Pulmonary artery endothelial cell (primary cell): ENCODE measurements at regions not wholly inside any gene's neighbourhood (a gene's known extent, or its start where the extent isn't known, plus 50 kb on each side); places are given as distances from the start of the nearest gene placed in this dataset.
"Not testable (repeated sequence)": the region's sequence is repeated elsewhere in the genome, so short reads cannot be mapped to it uniquely, and the experiment has no call there.

Experiments used
- DNase-seq: peaks from one replicate; pipeline ENCODE4 v3.0.0-alpha.2; 2011; ENCODE audit warnings: low read depth, low spot score

DNA sequence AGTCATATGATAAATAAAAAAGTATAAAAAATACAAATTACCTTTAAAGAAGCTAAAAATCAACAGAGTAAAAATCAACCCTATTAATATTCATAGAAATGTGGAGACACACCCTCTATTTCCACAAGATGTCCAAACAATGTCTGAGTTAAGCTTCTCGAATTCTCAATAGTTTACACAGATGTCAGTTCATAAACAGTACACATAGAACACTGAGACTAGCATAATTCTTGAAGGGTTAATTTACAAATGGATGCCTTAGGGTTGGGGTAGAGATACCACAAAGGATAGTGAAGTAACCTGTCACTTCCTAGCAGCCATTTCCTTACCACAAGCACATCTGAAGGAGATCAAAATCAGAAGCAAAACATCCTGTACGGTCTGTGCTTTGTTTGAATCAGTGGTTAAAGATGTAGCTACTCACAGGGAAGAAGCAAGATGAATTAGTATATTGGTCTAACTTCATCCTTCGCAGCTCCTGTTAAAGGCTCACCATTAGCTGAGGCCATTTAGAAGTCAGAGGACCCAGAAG is 2393.9 kb downstream of the ARAP2 start:
- DNase-seq, result no peak

DNA sequence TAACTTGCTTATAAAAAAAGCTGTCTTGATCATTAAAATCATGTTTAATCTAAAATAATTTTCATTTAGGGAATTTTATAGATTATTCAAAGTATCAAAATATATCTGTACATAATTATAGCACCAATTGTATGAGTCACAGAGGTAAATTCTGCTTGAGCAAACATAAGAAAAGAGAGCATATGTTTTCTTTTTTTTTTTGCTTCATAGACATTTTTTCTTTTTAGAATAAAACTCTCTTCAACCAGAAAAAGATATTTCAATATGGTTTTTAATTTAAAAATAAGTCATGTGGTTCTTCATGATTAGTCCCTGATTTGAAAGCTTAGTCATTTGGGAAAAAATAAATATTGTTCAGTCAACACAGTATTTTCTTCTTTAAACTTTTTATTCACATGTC is 2390.6 kb downstream of the ARAP2 start:
- DNase-seq, result not testable (repeated sequence)

DNA sequence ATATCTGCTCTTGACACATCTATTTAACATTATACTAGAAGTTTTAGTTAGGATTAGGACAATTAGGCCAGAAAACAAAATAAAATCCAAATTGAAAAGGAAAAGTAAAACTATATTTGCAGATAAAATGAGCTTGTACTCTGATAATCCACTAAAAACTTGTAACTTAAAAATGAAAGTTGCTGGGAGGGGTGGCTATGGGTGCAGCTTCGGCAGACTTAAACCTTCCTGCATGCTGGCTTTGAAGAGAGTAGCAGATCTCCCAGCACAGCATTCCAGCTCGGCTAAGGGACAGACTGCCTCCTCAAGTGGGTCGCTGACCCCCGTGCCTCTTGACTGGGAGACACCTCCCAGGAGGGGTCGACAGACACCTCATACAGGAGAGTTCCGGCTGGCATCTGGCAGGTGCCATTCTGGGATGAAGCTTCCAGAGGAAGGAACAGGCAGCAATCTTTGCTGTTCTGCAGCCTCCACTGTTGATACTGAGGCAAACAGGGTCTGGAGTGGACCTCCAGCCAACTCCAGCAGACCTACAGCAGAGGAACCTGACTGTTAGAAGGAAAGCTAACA is 2379.9 kb downstream of the ARAP2 start:
- no peak for DNase-seq

DNA sequence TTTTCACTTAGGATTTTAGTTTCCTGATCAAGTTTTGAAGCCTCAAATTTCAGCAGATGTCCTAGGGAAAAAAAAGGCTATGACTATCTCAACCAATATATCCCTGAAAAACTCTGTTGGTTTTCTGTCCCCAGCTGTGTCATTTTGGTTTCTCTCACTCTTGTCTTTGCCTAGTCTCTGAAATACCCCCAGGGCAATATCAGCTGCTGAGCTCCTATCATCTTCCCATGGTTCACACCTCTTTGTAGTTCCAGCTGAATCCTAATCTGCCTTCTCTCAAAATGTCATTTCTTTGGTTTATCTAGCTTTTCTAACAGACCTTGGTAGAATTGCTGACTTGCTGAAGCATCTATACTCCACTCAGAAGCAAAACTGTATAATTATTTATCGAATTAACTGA is 2370.5 kb downstream of the ARAP2 start:
- DNase-seq, result no peak

DNA sequence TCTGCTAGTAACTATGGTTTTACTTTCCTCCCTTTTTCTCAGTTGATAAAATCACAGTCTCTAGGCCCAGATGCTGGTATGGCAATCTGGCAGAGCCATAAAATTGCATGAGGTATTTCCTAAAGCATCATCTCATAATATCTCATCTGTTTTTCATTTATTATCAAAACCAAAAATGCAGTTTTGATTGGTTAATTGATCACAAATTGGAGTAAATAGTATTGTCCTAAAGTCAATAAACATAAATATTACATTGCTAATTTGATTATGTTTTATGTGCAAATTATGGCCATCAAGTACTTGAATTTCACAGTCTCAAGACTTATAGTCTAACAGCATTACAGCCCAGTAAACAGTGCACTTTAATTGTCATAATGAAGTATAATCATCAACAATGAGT is 2365.6 kb downstream of the ARAP2 start:
- no peak for DNase-seq

DNA sequence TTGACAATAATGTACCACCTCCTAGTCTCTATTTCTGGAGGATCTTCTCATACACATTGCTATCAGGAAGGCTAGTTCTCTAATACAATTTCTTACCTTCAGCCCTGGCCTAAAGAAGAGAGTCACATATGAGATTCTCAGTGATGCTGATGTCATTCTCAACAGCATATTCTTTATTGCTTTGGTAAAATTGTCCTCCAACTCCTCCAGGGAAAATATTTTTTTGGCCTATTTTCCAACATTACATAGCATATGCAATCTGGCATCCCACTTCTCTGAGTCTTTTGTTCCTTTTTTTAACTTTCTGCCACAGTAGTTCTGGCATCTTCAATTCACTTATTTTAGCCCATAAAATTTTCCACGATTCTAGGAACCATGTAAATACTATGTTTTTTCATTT is 2363.1 kb downstream of the ARAP2 start:
- no peak for DNase-seq

DNA sequence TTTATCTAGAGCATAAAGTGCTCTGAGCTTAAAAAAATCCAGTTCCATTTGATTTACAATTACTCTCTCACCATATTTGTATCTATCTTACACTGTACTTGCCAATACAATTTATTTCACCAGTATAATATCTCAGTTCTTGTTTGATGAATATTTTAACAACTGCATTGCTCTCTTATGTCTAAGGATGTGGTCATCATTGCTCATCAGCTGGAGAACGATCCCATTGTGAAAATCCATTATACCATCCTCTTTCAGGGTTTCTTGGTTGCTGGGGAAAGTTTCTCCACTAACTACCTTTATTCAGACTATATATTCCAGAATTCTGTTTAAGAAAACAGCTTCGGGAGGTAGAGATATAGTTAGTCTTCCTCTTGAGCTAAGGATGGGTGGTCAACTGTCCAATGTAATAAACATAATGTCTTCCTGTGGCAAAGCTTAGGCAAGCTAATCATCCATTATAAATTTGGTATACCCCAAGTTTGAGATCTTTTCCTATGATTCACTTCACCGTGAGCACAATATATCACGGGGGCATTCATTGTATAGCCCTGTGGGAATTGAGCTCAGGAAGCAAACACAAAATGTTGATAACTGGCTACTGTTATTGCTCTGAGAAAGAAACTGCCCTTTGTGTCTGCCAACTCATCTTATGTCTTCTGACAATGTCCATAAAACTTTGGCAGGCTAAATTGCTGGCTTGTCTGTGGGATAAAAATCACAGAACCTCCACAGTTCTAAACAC is 2361.9 kb downstream of the ARAP2 start:
- no peak for DNase-seq

DNA sequence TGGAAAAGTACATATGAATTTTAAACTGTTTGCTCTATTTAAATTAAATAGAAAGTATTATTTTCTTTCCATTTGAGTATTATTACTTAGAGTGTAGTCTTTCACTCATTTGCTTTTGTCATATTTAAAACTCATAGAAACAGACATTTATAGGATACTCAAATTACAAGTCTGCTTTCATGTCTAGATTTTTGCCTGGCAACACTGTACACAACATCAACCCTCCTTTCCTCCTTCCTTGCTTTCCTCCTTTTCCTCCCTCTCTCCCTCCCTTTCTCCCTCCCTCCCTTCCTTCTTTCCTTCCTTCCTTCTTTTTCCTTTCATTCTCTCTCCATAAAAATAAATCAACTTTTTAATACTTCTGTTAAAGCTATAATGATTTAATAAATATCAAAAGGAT is 2361.2 kb downstream of the ARAP2 start:
- no peak for DNase-seq

DNA sequence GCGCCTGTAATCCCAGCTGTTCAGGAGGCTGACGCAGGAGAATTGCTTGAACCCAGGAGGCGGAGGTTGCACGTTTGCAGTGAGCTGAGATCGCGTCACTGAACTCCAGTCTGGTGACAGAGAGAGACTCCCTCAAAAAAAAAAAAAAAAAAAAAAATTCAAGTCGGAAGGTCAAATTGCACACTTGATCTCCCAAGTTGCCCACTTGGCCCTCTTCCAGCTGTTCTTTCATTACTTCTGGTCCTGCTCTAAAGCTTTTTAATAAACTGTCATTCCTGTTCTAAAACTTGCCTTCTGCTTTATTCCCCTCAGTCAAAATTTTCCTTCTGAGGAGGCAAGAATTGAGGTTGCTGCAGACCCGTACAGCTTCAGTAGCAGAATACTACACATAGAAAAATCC is 2358.0 kb downstream of the ARAP2 start:
- no peak for DNase-seq

DNA sequence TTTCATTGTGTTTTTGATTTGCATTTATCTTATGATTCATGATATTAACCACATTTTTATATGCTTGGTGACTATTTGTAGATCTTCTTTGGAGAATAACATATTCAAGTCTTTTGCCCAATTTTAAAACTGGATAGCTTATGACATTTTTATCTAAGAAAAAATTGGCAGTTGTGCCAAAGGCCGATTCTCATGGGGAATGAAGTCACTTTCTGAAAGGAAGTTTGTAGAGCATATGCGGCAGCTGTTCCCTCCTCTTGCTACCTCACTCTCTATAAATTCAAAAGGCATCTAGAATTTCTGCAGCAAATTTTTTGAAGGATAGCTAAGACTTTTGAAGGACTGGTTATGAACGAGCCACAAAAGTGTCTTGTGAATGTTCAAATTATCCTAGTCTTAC is 2353.5 kb downstream of the ARAP2 start:
- no peak for DNase-seq

DNA sequence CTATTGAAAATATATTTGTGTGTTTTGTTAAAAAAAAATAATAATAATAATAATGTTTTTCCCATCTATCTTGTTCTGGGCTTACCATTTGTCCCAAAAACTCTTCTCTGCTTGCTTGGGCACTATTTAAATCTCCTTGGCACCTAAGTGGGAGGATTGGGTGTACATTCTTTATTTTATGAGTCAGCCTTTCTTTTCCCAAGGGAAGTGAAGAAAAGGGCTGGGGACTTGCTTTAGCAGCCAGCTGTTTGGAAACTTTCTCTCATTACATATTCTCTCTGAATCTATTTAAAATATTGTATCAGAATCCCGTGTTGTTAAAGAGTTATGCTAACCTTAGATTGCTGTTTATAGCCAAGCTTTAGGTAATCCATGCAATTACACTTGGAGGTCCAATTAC is 2332.4 kb downstream of the ARAP2 start:
- no peak for DNase-seq

DNA sequence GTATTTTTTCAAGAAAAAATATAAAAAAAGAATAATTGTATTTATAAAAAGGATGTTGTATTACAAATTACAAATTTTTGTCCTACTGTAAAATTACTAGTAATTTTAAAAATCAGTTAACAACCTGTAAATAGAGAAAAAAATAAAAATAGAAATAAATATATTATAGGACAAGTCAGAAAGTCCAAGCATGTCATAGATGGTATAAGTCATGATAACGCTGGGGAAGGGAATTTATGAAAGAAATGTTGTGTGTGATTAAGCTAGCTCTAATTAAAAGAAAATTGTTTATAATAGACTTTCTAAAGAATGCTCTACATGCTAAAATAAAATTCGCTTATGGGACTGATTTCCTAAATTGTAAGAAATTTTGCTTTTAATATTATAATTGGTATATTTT is 2329.9 kb downstream of the ARAP2 start:
- DNase-seq, result no peak

DNA sequence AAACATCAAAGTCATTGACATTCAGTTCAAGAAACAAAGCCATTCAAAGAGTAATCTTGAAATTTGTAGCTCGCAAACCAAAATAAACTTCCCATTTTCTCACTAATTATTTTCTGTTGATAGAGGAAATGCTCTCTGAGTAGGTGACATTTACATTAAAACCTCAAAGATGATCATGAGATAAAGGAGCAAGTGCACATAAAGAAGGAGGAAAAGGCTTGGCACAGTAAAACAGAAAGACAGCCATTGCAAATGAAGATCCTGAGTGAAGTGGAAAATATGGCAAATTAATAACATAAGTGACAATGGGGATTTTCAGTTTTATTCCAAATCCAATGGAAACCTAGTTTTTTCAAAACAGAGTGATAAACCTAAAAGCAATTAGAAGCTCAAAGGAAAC is 2320.8 kb downstream of the ARAP2 start:
- DNase-seq, result no peak

DNA sequence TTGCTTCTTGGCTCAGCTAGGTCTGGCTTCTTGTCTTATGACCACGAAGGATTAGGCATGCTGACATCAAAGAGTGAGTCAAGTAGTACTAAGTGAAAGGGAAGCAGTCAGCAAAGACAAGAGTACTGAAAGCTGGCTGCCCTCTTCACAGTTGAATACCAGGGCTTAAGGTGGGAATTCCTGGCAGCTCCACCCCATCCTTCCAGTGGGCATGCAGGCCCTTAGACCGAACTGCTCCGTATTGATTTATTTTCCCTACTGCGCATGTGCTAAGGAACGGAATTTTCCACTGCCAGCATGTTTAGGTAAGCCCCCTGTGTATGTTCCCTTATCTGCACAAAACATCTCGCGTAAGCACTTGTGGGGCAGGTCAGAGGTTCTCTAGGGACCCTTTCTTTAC is 2320.1 kb downstream of the ARAP2 start:
- DNase-seq, result no peak

DNA sequence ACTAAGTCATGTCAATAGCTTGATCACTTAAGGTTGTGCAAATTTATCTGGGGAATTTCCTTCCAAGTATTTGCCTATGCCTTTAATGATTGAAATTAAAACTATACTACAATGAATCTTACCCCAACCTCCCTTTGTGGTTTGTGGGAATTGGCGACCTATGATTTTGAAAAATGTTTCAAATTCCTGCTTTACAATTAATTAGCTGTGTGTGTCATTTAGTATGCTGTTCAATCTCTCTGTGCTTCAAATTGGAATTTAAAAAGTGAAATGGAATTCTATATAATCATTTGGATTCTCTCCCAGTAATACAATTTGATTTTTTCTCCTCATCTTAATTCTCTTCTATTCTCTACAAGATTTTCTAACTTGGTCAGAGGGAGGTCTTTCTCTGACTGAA is 2319.5 kb downstream of the ARAP2 start:
- DNase-seq, result no peak

DNA sequence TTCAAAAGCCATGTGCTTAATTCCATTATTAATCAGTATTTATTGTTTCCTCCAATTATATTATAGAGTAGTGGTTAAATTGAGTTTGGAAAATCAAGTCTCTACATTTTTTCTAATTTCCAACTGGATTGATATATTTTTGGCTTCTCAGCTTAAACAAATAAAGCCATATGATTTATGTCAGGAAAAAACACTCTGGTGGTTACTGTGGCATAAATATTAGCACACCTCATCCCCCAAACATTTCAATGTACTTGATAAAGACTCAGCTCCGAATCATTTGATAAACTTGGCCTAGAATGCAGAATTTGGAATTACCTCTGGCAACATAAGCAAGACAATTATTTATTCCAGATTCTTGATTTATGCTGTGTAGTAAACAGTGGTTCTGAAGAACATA is 2313.8 kb downstream of the ARAP2 start:
- no peak for DNase-seq

DNA sequence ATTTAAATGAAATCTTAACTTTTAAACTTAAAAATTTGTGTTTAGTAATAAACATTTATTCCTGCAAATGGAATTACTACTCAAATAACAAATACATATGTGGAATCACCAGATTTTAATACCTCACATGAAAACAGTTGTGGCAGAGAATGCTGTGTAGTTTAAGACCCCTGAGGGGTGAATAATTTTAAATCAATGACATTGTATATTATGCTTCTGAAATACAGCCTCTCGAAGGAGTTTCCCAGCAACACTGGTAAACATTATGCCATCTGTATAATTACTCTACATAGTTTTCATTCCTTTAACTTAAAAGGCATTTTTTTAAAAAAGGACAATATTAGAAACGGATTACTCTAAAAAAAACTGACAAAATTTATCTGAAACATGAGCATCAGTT is 2313.3 kb downstream of the ARAP2 start:
- DNase-seq, result no peak

DNA sequence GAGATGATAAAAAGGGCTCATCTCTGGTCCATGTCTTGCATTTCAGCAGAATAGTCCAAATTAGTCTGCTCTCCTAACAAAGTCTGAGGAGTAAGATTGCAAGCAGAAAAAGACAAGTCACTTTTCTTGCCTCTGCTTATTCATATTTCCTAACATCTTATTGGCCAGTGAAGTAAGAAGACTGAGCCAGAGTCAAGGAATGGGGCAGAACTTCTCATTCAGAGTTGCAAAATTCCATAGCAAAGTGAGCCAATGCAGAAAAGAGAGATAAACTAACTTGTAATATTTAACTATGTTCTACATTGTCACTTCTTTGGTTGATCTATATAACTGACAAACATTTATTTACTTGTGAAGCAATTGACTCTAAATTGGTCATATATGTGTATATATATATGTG is 2304.0 kb downstream of the ARAP2 start:
- DNase-seq, result no peak

DNA sequence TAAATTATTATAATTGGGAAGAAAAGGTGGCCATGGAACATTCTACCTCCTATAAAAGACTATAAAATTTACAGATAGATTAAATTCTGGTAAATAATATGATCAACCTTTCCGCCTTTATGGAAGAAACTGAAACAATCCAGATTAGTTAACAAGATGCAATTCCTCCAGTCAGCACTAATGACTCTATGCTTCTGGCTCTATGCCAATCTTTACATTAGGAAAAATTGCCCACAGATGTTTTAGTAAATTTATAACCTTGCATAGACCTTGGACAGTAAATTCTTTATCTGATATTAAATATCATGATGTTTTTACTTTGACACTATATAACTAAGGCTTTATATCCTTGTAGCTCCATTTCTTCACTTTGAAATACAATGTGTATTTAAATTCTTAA is 2302.5 kb downstream of the ARAP2 start:
- no peak for DNase-seq

DNA sequence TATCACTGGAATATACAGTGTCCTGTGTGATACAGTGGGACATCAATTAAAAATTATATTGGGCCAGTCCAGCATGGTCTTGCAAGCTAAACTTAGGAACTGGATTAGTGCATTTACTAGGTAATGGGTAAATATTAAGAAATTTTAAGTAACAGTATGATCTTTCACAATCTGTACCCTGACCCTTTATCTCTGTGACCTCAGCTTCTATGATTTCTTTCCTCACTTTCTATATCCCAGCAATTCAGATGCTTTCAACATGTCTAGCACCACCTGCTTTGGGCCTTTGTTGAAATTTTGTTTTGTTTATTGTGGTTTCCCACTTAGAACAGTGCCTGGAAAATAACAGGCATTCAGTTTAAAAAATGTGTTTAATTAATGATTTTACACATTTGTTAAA is 2295.4 kb downstream of the ARAP2 start:
- DNase-seq, result no peak

DNA sequence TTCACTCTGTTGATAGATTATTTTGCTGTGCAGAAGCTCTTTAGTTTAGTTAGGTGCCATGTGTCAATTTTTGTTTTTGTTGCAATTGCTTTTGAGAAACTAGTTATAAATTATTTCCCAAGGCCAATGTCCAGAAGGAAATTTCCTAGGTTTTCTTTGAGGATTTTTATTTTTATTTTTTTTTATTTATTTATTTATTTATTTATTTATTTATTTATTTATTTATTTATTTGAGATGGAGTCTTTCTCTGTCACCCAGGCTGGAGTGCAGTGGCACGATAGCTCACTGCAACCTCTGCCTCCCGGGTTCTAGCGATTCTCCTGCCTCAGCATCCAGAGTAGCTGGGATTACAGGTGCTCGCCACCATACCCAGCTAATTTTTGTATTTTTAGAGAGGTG is 2290.5 kb downstream of the ARAP2 start:
- not testable (repeated sequence) for DNase-seq

DNA sequence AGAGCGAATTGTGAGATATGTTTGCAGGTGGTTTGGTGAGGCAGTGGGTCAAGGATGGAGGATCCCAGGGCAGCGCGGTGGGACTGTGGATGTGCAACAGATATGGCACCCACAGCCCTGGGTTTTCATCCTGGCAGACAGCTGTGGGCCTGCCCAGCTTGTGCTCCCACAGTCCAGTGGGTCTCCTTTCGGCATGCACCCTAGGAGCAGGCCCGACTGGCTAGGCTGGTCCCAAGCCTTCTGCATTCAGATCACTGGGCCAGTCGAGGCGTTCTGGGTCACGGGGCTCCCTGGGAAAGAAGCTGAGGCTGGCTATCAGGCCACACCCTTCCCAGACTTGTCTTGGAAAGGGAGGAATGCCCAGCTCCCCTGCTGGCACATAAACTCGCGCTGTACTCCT is 2289.6 kb downstream of the ARAP2 start:
- DNase-seq, result no peak

DNA sequence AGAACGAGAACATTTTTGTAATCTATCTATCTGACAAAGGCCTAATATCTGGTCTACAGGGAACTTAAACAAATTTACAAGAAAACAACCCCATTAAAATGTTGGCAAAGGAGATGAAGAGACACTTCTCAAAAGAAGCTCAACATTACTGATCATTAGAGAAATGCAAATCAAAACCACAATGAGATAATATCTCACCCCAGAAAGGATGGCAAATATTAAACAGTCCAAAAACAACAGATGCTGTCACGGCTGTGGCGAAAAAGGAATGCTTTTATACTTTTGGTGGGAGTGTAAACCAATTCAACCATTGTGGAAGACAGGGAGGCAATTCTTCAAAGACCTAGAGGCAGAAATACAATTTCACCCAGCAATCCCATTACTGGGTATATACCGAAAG is 2284.8 kb downstream of the ARAP2 start:
- DNase-seq, result no peak
